ENCODE measurements at regions not wholly inside any gene's neighbourhood (a gene's known extent, or its start where the extent isn't known, plus 50 kb on each side); places are given as distances from the start of the nearest gene placed in this dataset.
A peak's percentile ranks its signal among the peaks of the same experiment; 100 is the strongest.

DNA sequence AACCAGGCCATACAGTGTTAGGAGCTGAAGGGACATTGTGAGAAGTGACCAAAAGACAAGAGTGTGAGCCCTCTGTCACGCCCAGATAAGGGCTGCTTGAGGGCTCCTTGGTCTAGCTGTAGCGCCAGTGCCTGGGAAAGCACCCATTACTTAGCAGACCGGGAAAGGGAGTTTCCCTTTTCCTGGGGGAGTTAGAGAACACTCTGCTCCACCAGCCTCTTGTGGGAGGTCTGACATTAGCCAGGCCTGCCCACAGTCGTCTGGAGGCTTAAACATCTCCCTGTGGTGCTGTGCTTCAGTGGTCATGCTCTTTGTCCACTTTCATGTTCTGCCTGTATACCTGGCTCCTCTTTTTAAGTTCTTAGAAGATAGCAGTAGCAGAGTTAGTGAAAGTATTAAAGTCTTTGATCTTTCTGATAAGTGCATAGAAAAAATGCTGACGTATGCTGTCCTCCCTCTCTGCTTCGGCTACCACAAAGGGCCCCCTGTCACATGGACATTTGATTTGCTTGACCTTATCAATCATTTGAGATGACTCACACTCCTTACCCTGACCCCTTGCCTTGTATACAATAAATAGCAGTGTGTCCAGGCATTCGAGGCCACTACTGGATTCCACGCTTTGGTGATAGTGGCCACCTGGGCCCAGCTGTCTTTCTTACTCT is 201.5 kb upstream of the ECI2 start (continued):
- TF ChIP-seq, protein P1, sequence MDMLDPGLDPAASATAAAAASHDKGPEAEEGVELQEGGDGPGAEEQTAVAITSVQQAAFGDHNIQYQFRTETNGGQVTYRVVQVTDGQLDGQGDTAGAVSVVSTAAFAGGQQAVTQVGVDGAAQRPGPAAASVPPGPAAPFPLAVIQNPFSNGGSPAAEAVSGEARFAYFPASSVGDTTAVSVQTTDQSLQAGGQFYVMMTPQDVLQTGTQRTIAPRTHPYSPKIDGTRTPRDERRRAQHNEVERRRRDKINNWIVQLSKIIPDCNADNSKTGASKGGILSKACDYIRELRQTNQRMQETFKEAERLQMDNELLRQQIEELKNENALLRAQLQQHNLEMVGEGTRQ (CRISPR knock-in tag; IDR thresholded peaks at IDR 0.05), result peak; percentile 25; the same call in 1 of the 2 replicates
- no peak for TF ChIP-seq ATF1 (CRISPR knock-in tag; IDR thresholded peaks at IDR 0.05)
- TF ChIP-seq ATF1 (tag; IDR thresholded peaks at IDR 0.05), result peak; percentile 82
- TF ChIP-seq KAT8 (IDR thresholded peaks at IDR 0.05; ENCODE audit: low read depth), result no peak
- TF ChIP-seq ZNF507 (tag; conservative IDR thresholded peaks at IDR 0.05), result no peak
- no peak for TF ChIP-seq ILK (tag; IDR thresholded peaks at IDR 0.05; ENCODE audit: borderline replicate concordance, low read depth)
- TF ChIP-seq, protein P2, sequence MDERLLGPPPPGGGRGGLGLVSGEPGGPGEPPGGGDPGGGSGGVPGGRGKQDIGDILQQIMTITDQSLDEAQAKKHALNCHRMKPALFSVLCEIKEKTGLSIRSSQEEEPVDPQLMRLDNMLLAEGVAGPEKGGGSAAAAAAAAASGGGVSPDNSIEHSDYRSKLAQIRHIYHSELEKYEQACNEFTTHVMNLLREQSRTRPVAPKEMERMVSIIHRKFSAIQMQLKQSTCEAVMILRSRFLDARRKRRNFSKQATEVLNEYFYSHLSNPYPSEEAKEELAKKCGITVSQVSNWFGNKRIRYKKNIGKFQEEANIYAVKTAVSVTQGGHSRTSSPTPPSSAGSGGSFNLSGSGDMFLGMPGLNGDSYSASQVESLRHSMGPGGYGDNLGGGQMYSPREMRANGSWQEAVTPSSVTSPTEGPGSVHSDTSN (CRISPR knock-in tag; IDR thresholded peaks at IDR 0.05; ENCODE audit: low read depth), result no peak
- TF ChIP-seq, protein P2 (tag; conservative IDR thresholded peaks at IDR 0.05; ENCODE audit: low read depth), result peak; percentile 85
- no peak for TF ChIP-seq ZBED1 (IDR thresholded peaks at IDR 0.05)
- TF ChIP-seq ZFP36 (IDR thresholded peaks at IDR 0.05; ENCODE audit: low read depth, low read length, partially characterized antibody), result no peak
- TF ChIP-seq, protein P3, sequence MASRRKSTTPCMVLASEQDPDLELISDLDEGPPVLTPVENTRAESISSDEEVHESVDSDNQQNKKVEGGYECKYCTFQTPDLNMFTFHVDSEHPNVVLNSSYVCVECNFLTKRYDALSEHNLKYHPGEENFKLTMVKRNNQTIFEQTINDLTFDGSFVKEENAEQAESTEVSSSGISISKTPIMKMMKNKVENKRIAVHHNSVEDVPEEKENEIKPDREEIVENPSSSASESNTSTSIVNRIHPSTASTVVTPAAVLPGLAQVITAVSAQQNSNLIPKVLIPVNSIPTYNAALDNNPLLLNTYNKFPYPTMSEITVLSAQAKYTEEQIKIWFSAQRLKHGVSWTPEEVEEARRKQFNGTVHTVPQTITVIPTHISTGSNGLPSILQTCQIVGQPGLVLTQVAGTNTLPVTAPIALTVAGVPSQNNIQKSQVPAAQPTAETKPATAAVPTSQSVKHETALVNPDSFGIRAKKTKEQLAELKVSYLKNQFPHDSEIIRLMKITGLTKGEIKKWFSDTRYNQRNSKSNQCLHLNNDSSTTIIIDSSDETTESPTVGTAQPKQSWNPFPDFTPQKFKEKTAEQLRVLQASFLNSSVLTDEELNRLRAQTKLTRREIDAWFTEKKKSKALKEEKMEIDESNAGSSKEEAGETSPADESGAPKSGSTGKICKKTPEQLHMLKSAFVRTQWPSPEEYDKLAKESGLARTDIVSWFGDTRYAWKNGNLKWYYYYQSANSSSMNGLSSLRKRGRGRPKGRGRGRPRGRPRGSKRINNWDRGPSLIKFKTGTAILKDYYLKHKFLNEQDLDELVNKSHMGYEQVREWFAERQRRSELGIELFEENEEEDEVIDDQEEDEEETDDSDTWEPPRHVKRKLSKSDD (conservative IDR thresholded peaks at IDR 0.05; ENCODE audit: low read length), result no peak
- no peak for TF ChIP-seq ZNF695 (CRISPR knock-in tag; IDR thresholded peaks at IDR 0.05)
- TF ChIP-seq DPF2 (IDR thresholded peaks at IDR 0.05), result peak; percentile 66; the same call in 1 of the 2 replicates
- TF ChIP-seq RAD21 (CRISPR knock-in tag; conservative IDR thresholded peaks at IDR 0.05 in 1 of 2, IDR thresholded peaks at IDR 0.05 in 1 of 2), result peak in 1 of 2 experiments; percentile 38; a peak in 2 of 4 replicates

All from K562 (cell line).